Lower leg skin (tissue), 4 donors: ENCODE measurements at regions not wholly inside any gene's neighbourhood (a gene's known extent, or its start where the extent isn't known, plus 50 kb on each side); places are given as distances from the start of the nearest gene placed in this dataset.
"Not testable (repeated sequence)": the region's sequence is repeated elsewhere in the genome, so short reads cannot be mapped to it uniquely, and the experiment has no call there.

ENCODE experiments used
- DNase-seq, 2 donors: peaks; one replicate each; pipeline ENCODE4 v3.0.0-alpha.2; 2019; ENCODE audit warnings: low spot score in 2 of 2
- H3K4me3 ChIP-seq: fragments of 200-600 bp; sonication (generic); 2 replicates; pipeline ENCODE4 v1.5.1; 2017; ENCODE audit warnings: mild to moderate bottlenecking, low read depth; ENCODE audit not compliant: poor library complexity, severe bottlenecking
- CTCF ChIP-seq, 3 donors: fragments of 450-650 bp; IDR thresholded peaks; one replicate each; pipeline ENCODE4 v1.5.1; 2016; ENCODE audit warnings: antibody characterized with exemption in 3 of 3, mild to moderate bottlenecking in 3 of 3, moderate library complexity in 2 of 3
- POLR2A ChIP-seq, 2 donors: fragments of 450-650 bp; IDR thresholded peaks; one replicate each; pipeline ENCODE4 v1.6.1; 2016 to 2017; ENCODE audit warnings: antibody characterized with exemption in 2 of 2, mild to moderate bottlenecking in 1 of 2, moderate library complexity in 1 of 2
- WGBS, 2 donors: methylation state at CpG; one replicate each; pipeline ENCODE4 v1.1.5; 2018; 5-methylcytosine and 5-hydroxymethylcytosine counted together
- intact Hi-C: fragments of 100-400 bp; cut with DNase I; formaldehyde crosslinking; loops from one replicate; pipeline ENCODE4 v1.15.0; 2023; ENCODE audit warnings: low total_unique reads

GRCh38 chr4:131450572-131451209 lies 1698.4 kb upstream of the PCDH10 start:
- no peak overlapping the region for H3K4me3 ChIP-seq
- intact Hi-C loops, result no loop called here
- DNase-seq, result no peak
- 73 to 92% methylated on average over 1 of the region's 1 CpG for WGBS, 2 donors
- TF ChIP-seq CTCF (IDR thresholded peaks at IDR 0.05) (no peak), POLR2A (IDR thresholded peaks at IDR 0.05) (no peak)

GRCh38 chr4:131459430-131460101 lies 1689.5 kb upstream of the PCDH10 start:
- intact Hi-C loops, result no loop called here
- DNase-seq, result no peak
- TF ChIP-seq POLR2A (IDR thresholded peaks at IDR 0.05) (no peak), CTCF (IDR thresholded peaks at IDR 0.05) (no peak)
- WGBS, 2 donors, result 69 to 78% methylated on average over 4 of the region's 4 CpGs
- H3K4me3 ChIP-seq, result no peak overlapping the region

- H3K4me3 ChIP-seq, result no peak overlapping the region
- no peak for DNase-seq
- TF ChIP-seq POLR2A (IDR thresholded peaks at IDR 0.05) (no peak), CTCF (IDR thresholded peaks at IDR 0.05) (no peak)
- intact Hi-C loops, result no loop called here
These were observed 1678.7 kb upstream of the PCDH10 start for GRCh38 chr4:131470360-131470759.

- no peak overlapping the region for H3K4me3 ChIP-seq
- TF ChIP-seq POLR2A (IDR thresholded peaks at IDR 0.05) (no peak), CTCF (IDR thresholded peaks at IDR 0.05) (no peak)
- 75 to 78% methylated on average over 2 of the region's 2 CpGs for WGBS, 2 donors
- DNase-seq, result no peak
- intact Hi-C loops, result no loop called here
These were observed 1660.3 kb upstream of the PCDH10 start for GRCh38 chr4:131488772-131489171.

GRCh38 chr4:131496211-131496610 lies 1652.9 kb upstream of the PCDH10 start:
- WGBS, 2 donors, result 38 to 52% methylated on average over 5 of the region's 5 CpGs
- H3K4me3 ChIP-seq, intact Hi-C loops, DNase-seq: not testable (repeated sequence)

GRCh38 chr4:131499141-131499873 lies 1649.8 kb upstream of the PCDH10 start:
- intact Hi-C loops, result no loop called here
- TF ChIP-seq POLR2A (IDR thresholded peaks at IDR 0.05), result no peak
- TF ChIP-seq CTCF (IDR thresholded peaks at IDR 0.05), result no peak
- WGBS, 2 donors, result 61 to 62% methylated on average over 10 of the region's 10 CpGs
- no peak for DNase-seq
- H3K4me3 ChIP-seq, result no peak overlapping the region
